NB4 (cell line): ENCODE measurements at regions not wholly inside any gene's neighbourhood (a gene's known extent, or its start where the extent isn't known, plus 50 kb on each side); places are given as distances from the start of the nearest gene placed in this dataset.

Experiments used
- DNase-seq: peaks from one replicate; pipeline ENCODE4 v3.0.0; 2010; ENCODE audit warnings: low read depth
- H3K4me3 ChIP-seq: one replicate; pipeline ENCODE4 v1.5.1; 2011; ENCODE audit warnings: mild to moderate bottlenecking, low read depth, low read length, moderate library complexity
- MAX ChIP-seq: IDR thresholded peaks from 2 replicates; pipeline ENCODE4 v1.6.1; 2011; ENCODE audit warnings: low read depth, low read length
- MYC ChIP-seq: IDR thresholded peaks from 2 replicates; pipeline ENCODE4 v1.6.1; 2011; ENCODE audit warnings: low read depth, low read length
- POLR2A ChIP-seq: IDR thresholded peaks from 2 replicates; pipeline ENCODE4 v1.6.1; 2011; ENCODE audit warnings: mild to moderate bottlenecking; ENCODE audit not compliant: insufficient read length; ENCODE audit errors: extremely low read depth
- TF ChIP-seq, protein P1 (sequence below): IDR thresholded peaks from one replicate; pipeline ENCODE4 v1.5.1; 2012; ENCODE audit warnings: low read depth, low read length

- H3K4me3 ChIP-seq: no peak overlapping the region
- no peak for TF ChIP-seq MAX
- no peak for TF ChIP-seq MYC
- TF ChIP-seq, protein P1, sequence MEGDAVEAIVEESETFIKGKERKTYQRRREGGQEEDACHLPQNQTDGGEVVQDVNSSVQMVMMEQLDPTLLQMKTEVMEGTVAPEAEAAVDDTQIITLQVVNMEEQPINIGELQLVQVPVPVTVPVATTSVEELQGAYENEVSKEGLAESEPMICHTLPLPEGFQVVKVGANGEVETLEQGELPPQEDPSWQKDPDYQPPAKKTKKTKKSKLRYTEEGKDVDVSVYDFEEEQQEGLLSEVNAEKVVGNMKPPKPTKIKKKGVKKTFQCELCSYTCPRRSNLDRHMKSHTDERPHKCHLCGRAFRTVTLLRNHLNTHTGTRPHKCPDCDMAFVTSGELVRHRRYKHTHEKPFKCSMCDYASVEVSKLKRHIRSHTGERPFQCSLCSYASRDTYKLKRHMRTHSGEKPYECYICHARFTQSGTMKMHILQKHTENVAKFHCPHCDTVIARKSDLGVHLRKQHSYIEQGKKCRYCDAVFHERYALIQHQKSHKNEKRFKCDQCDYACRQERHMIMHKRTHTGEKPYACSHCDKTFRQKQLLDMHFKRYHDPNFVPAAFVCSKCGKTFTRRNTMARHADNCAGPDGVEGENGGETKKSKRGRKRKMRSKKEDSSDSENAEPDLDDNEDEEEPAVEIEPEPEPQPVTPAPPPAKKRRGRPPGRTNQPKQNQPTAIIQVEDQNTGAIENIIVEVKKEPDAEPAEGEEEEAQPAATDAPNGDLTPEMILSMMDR: no peak
- TF ChIP-seq POLR2A: no peak
- DNase-seq: no peak
Measured at GRCh38 chr16:27699540-27699939, 149.6 kb downstream of the KATNIP start.

DNA sequence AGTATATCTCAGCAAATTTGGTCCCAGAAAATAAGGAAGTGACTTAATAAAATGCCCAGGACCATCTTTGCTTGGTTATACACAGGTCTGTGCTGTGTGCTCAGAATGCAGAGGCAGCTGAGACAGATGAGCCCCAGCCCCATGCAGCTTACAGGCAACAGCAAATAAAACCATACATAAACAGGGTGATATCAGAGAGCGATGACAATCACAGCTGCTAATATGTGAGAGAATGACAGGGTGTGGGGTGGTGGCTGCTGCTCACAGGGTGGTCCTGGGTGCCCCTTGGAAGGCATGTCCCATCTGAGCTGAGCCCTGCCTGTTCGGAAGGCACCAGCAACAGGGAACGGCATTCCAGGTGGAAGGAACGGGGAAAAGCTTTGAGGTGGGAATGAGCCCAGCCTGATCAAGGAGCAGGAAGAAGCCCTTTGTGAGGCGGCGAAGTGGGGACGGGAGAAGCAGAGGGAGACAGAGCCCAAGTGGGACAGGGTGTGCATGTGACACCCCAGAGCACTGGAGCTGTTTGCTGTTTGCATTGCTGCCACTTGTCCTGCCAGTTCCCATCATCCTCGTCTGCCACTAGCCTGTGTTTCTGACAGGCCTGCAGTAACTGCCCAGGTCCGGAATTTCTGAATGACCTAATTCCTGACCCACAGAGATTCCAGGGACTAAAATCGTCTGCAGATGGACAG lies 150.5 kb downstream of the KATNIP start:
- TF ChIP-seq POLR2A (no peak), MYC (no peak), MAX (no peak)
- DNase-seq: no peak
- H3K4me3 ChIP-seq: no peak overlapping the region

GRCh38 chr16:27701381-27701780 lies 151.4 kb downstream of the KATNIP start:
- TF ChIP-seq, protein P1: no peak
- TF ChIP-seq MAX (no peak), MYC (no peak), POLR2A (no peak)
- no peak overlapping the region for H3K4me3 ChIP-seq
- DNase-seq: no peak

GRCh38 chr16:27703121-27703520 lies 153.2 kb downstream of the KATNIP start:
- no peak overlapping the region for H3K4me3 ChIP-seq
- TF ChIP-seq, protein P1: no peak
- TF ChIP-seq MYC (no peak), POLR2A (no peak), MAX (no peak)
- DNase-seq: no peak

DNA sequence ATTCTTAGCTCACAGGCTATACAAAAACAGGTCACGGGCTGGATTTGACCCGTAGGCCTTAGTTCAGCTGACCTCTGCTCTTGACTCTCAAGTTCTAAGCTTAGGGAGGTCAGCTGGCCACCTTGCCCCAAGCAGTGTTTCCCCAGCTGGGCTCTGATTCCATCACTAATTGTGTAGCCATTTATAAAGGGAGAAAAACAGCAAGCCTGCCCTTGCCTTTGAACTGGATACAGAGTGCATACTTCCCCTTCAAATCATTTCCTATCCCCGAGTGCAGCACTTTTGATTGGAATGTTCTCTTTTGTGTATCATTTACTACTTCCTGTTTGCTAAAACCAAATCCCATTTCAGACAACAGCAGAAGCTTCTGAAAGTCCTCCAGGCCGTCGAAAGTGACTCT lies 153.6 kb downstream of the KATNIP start:
- no peak overlapping the region for H3K4me3 ChIP-seq
- DNase-seq: no peak
- TF ChIP-seq, protein P1: no peak
- TF ChIP-seq MAX: no peak
- no peak for TF ChIP-seq POLR2A
- TF ChIP-seq MYC: no peak

DNA sequence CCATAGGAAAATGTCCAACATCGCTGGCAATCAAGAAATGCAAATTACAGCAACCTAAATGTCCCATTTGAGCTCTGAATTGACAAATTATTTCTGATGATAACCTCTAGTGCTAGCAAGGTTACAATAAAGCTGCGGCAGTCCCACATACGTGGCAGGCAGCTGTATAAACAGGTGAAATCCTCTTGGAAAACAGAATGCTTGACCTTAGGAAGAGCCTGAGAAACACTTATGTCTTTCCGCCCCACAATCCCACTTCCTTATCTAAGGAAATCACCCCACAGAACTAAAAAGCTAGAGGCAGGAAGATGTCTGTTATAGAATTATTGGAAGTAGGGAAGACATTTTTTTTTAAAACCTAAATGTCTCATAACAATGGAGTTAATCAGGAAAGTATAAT lies 154.3 kb downstream of the KATNIP start:
- TF ChIP-seq MAX (no peak), MYC (no peak), POLR2A (no peak)
- TF ChIP-seq, protein P1: no peak
- DNase-seq: no peak
- H3K4me3 ChIP-seq: no peak overlapping the region
